HG03558 (cell line): ENCODE measurements at regions not wholly inside any gene's neighbourhood (a gene's known extent, or its start where the extent isn't known, plus 50 kb on each side); places are given as distances from the start of the nearest gene placed in this dataset.
"Not testable (repeated sequence)": the region's sequence is repeated elsewhere in the genome, so short reads cannot be mapped to it uniquely, and the experiment has no call there.

ENCODE experiments used
- ATAC-seq: cut with Tn5 transposase; IDR thresholded peaks from one replicate; pipeline ENCODE4 v1.9.1; 2021; ENCODE audit warnings: moderate number of reproducible peaks; ENCODE audit not compliant: unreplicated experiment; ENCODE audit errors: extremely low read depth

GRCh38 chr5:171540865-171541264 is 121.4 kb downstream of the FGF18 start:
- no peak for ATAC-seq

GRCh38 chr5:171541341-171541776 is 121.9 kb downstream of the FGF18 start:
- no peak for ATAC-seq

- ATAC-seq, result no peak
Measured at GRCh38 chr5:171542525-171543140, 123.2 kb downstream of the FGF18 start.

- ATAC-seq, result no peak
Measured at GRCh38 chr5:171543148-171543815, 123.8 kb downstream of the FGF18 start.

GRCh38 chr5:171544913-171545765 is 125.7 kb downstream of the FGF18 start:
- ATAC-seq, result no peak

GRCh38 chr5:171549274-171549673 is 129.8 kb downstream of the FGF18 start:
- ATAC-seq, result no peak

- ATAC-seq, result not testable (repeated sequence)
Measured at GRCh38 chr5:171553817-171554216, 134.4 kb downstream of the FGF18 start.

- ATAC-seq, result no peak
Measured at GRCh38 chr5:171555160-171555559, 135.7 kb downstream of the FGF18 start.

- no peak for ATAC-seq
Measured at GRCh38 chr5:171562822-171563221, 143.4 kb downstream of the FGF18 start.

GRCh38 chr5:171568389-171568788 is 148.9 kb downstream of the FGF18 start:
- no peak for ATAC-seq

GRCh38 chr5:171569065-171569712 is 149.7 kb downstream of the FGF18 start:
- no peak for ATAC-seq

- ATAC-seq, result no peak
Measured at GRCh38 chr5:171570244-171570825, 150.9 kb downstream of the FGF18 start.

- ATAC-seq, result no peak
Measured at GRCh38 chr5:171571663-171572062, 152.2 kb downstream of the FGF18 start.

GRCh38 chr5:171573021-171573420 is 153.6 kb downstream of the FGF18 start:
- no peak for ATAC-seq

GRCh38 chr5:171573451-171574225 is 154.2 kb downstream of the FGF18 start:
- no peak for ATAC-seq

GRCh38 chr5:171574376-171574775 is 154.9 kb downstream of the FGF18 start:
- ATAC-seq, result no peak

- no peak for ATAC-seq
Measured at GRCh38 chr5:171575386-171575785, 155.9 kb downstream of the FGF18 start.

- no peak for ATAC-seq
Measured at GRCh38 chr5:171575808-171576207, 156.4 kb downstream of the FGF18 start.

GRCh38 chr5:171577042-171577758 is 157.8 kb downstream of the FGF18 start:
- no peak for ATAC-seq
